WERI-Rb-1 (cell line): ENCODE measurements at regions not wholly inside any gene's neighbourhood (a gene's known extent, or its start where the extent isn't known, plus 50 kb on each side); places are given as distances from the start of the nearest gene placed in this dataset.
"Not testable (repeated sequence)": the region's sequence is repeated elsewhere in the genome, so short reads cannot be mapped to it uniquely, and the experiment has no call there.

Source experiments
- DNase-seq: peaks from one replicate; pipeline ENCODE4 v3.0.0-alpha.2; 2020
- H3K27ac ChIP-seq: fragments of 250-450 bp; sonication (Bioruptor Pico); 2 replicates; pipeline ENCODE4 v1.5.1; 2020; ENCODE audit warnings: mild to moderate bottlenecking, moderate library complexity
- H3K27me3 ChIP-seq: fragments of 250-450 bp; sonication (Bioruptor Pico); 2 replicates; pipeline ENCODE4 v1.5.1; 2021; ENCODE audit warnings: mild to moderate bottlenecking, low read depth, moderate library complexity; ENCODE audit not compliant: insufficient read depth, severe bottlenecking
- H3K36me3 ChIP-seq: fragments of 250-450 bp; sonication (Bioruptor Pico); 2 replicates; pipeline ENCODE4 v1.5.1; 2020; ENCODE audit warnings: mild to moderate bottlenecking, moderate library complexity
- H3K4me3 ChIP-seq: 2 replicates; pipeline ENCODE4 v1.5.1; 2011; ENCODE audit warnings: low read depth, mild to moderate bottlenecking, control low read depth, low read length
- H3K9me3 ChIP-seq: fragments of 250-450 bp; sonication (Bioruptor Pico); 2 replicates; pipeline ENCODE4 v1.5.1; 2021; ENCODE audit warnings: mild to moderate bottlenecking, moderate library complexity; ENCODE audit not compliant: severe bottlenecking

GRCh38 chr9:42300124-42300523 is 116.7 kb downstream of the SPATA31A6 start:
- H3K9me3 ChIP-seq, DNase-seq: not testable (repeated sequence)

GRCh38 chr9:42306625-42307024 is 123.2 kb downstream of the SPATA31A6 start:
- not testable (repeated sequence) for H3K9me3 ChIP-seq, H3K4me3 ChIP-seq, DNase-seq, H3K27me3 ChIP-seq, H3K36me3 ChIP-seq, H3K27ac ChIP-seq

More at GRCh38 chr9:42300124-42300523, 116.7 kb downstream of the SPATA31A6 start:
- not testable (repeated sequence) for H3K36me3 ChIP-seq, H3K27me3 ChIP-seq, H3K27ac ChIP-seq, H3K4me3 ChIP-seq

- not testable (repeated sequence) for H3K27ac ChIP-seq, H3K9me3 ChIP-seq, H3K36me3 ChIP-seq, H3K27me3 ChIP-seq, H3K4me3 ChIP-seq, DNase-seq
Measured at GRCh38 chr9:42307449-42307848, 124.0 kb downstream of the SPATA31A6 start.

GRCh38 chr9:42310972-42311371 is 127.5 kb downstream of the SPATA31A6 start:
- not testable (repeated sequence) for H3K9me3 ChIP-seq, H3K27me3 ChIP-seq, H3K36me3 ChIP-seq, H3K27ac ChIP-seq, DNase-seq, H3K4me3 ChIP-seq

- H3K36me3 ChIP-seq, DNase-seq, H3K27me3 ChIP-seq, H3K9me3 ChIP-seq, H3K4me3 ChIP-seq, H3K27ac ChIP-seq: not testable (repeated sequence)
Measured at GRCh38 chr9:42316026-42316425, 132.6 kb downstream of the SPATA31A6 start.

GRCh38 chr9:42317677-42318076 is 134.2 kb downstream of the SPATA31A6 start:
- not testable (repeated sequence) for H3K27ac ChIP-seq, H3K27me3 ChIP-seq, H3K36me3 ChIP-seq, DNase-seq, H3K9me3 ChIP-seq, H3K4me3 ChIP-seq

- not testable (repeated sequence) for H3K9me3 ChIP-seq, H3K4me3 ChIP-seq, H3K36me3 ChIP-seq, H3K27me3 ChIP-seq, H3K27ac ChIP-seq
- DNase-seq, result peak; percentile 40
Measured at GRCh38 chr9:42323084-42323809, 139.8 kb downstream of the SPATA31A6 start.

GRCh38 chr9:42325142-42325541 is 141.7 kb downstream of the SPATA31A6 start:
- DNase-seq, H3K4me3 ChIP-seq, H3K9me3 ChIP-seq, H3K27me3 ChIP-seq, H3K36me3 ChIP-seq, H3K27ac ChIP-seq: not testable (repeated sequence)

- not testable (repeated sequence) for H3K9me3 ChIP-seq, H3K27ac ChIP-seq, DNase-seq, H3K36me3 ChIP-seq, H3K27me3 ChIP-seq, H3K4me3 ChIP-seq
Measured at GRCh38 chr9:42325561-42325960, 142.1 kb downstream of the SPATA31A6 start.

- H3K27me3 ChIP-seq, H3K36me3 ChIP-seq, H3K9me3 ChIP-seq, DNase-seq, H3K4me3 ChIP-seq, H3K27ac ChIP-seq: not testable (repeated sequence)
Measured at GRCh38 chr9:42326482-42326881, 143.0 kb downstream of the SPATA31A6 start.

GRCh38 chr9:42335342-42335741 is 151.9 kb downstream of the SPATA31A6 start:
- not testable (repeated sequence) for DNase-seq, H3K27ac ChIP-seq, H3K9me3 ChIP-seq, H3K36me3 ChIP-seq, H3K4me3 ChIP-seq, H3K27me3 ChIP-seq

GRCh38 chr9:42335984-42336657 is 152.7 kb downstream of the SPATA31A6 start:
- H3K9me3 ChIP-seq, H3K27me3 ChIP-seq, H3K27ac ChIP-seq, DNase-seq, H3K36me3 ChIP-seq, H3K4me3 ChIP-seq: not testable (repeated sequence)

GRCh38 chr9:42338275-42338674 is 154.8 kb downstream of the SPATA31A6 start:
- DNase-seq, H3K36me3 ChIP-seq, H3K27ac ChIP-seq, H3K4me3 ChIP-seq, H3K27me3 ChIP-seq, H3K9me3 ChIP-seq: not testable (repeated sequence)

- not testable (repeated sequence) for H3K9me3 ChIP-seq, H3K27me3 ChIP-seq, H3K36me3 ChIP-seq, DNase-seq, H3K27ac ChIP-seq, H3K4me3 ChIP-seq
Measured at GRCh38 chr9:42339671-42340434, 156.4 kb downstream of the SPATA31A6 start.

GRCh38 chr9:42340435-42340723 is 156.9 kb downstream of the SPATA31A6 start:
- H3K27me3 ChIP-seq, H3K9me3 ChIP-seq, H3K27ac ChIP-seq, H3K4me3 ChIP-seq, DNase-seq, H3K36me3 ChIP-seq: not testable (repeated sequence)
